HG02623 (cell line): ENCODE measurements at regions not wholly inside any gene's neighbourhood (a gene's known extent, or its start where the extent isn't known, plus 50 kb on each side); places are given as distances from the start of the nearest gene placed in this dataset.
"Not testable (repeated sequence)": the region's sequence is repeated elsewhere in the genome, so short reads cannot be mapped to it uniquely, and the experiment has no call there.

Experiments used
- ATAC-seq: cut with Tn5 transposase; IDR thresholded peaks from one replicate; pipeline ENCODE4 v1.9.1; 2021; ENCODE audit warnings: moderate library complexity; ENCODE audit not compliant: unreplicated experiment

DNA sequence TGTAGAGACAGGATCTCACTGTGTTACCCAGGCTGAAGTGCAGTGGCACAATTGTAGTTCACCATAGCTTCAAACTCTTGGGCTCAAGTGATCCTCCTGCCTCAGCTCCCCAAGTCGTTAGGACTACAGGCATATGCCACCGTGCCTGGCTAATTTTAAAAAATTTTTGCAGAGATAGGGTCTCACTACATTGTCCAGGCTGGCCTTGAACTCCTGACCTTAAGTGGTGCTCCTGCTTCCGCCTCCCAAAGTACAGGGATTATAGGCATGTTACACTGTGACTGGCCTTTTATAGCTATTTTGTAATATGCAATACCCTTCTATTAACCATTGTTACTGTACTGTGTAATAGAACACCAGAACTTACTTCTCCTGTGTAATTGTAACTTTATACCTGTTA is 139.3 kb upstream of the ZNF267 start:
- ATAC-seq, result no peak

GRCh38 chr16:31745098-31745497 is 128.5 kb upstream of the ZNF267 start:
- ATAC-seq, result not testable (repeated sequence)

- no peak for ATAC-seq
These were observed 127.7 kb upstream of the ZNF267 start for GRCh38 chr16:31745900-31746299.

GRCh38 chr16:31754998-31755615 is 118.5 kb upstream of the ZNF267 start:
- ATAC-seq, result no peak

GRCh38 chr16:31764103-31764502 is 109.5 kb upstream of the ZNF267 start:
- no peak for ATAC-seq

DNA sequence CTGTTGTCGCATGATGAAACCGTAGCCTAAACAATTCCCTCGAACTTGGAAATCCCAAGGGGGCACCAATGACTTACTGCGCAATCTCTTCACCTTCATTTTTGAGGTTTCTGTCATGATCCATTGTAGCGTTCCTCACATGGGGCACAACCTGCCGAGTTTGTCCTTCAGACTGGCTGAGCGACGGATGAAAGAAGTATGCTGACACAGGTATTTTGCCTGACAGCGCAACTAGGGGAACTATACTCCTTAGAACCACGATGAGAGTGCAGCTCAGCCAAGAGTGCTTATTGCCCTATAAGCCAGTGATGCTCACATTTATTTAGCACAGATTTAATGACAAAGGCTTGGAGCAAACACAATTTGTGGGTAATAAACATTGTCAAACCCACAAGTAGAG is 106.3 kb upstream of the ZNF267 start:
- ATAC-seq, result no peak

GRCh38 chr16:31780342-31780741 is 93.3 kb upstream of the ZNF267 start:
- no peak for ATAC-seq

DNA sequence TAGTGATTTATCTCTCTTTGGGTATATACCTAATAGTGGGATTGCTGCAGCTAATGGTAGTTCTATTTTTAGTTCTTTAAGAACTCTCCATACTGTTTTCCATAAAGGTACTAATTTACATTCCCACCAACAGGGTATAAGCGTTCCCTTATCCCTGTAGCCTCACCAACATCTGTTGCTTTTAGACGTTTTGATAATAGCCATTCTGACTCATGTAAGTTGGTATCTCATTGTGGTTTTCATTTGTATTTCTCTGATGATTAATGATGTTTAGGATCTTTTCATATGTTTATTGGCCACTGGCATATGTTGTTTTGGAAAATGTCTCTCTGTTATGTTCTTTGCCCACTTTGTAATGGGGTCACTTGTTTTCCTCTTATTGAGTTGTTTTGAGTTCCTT is 88.5 kb upstream of the ZNF267 start:
- ATAC-seq, result no peak

- ATAC-seq, result no peak
These were observed 66.5 kb upstream of the ZNF267 start for GRCh38 chr16:31807086-31807485.

GRCh38 chr16:31810863-31811262 is 62.7 kb upstream of the ZNF267 start:
- no peak for ATAC-seq

GRCh38 chr16:31816141-31816540 is 57.5 kb upstream of the ZNF267 start:
- ATAC-seq, result not testable (repeated sequence)

- ATAC-seq, result no peak
These were observed 54.2 kb upstream of the ZNF267 start for GRCh38 chr16:31819386-31819785.

DNA sequence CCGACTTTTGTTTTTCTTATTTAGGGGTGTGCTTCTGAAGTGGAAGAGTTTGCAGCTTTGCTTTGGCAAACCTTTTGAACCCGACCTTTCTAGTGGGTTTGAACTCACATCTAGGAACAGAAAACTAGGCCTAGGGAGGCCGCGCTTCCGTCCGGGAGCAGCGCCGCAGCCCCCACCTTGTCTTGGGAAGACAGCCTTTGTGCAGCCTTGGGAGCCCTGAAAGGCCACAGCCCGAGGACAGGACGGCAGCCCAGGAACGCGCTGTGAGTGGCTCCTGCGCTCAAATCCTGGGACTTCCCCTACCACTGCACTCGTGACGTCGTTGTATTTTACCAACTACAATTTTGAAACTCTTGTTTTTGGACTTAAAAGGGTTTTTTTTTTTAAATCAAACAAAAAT is 53.7 kb upstream of the ZNF267 start:
- ATAC-seq, result no peak
